Endothelial cell of umbilical vein (primary cell): ENCODE measurements at regions not wholly inside any gene's neighbourhood (a gene's known extent, or its start where the extent isn't known, plus 50 kb on each side); places are given as distances from the start of the nearest gene placed in this dataset.

Experiments
- BruUV-seq: library from RNA; stranded (reverse); fragments of 400-500 nt; replicated peaks from 2 replicates; lab custom pipeline; 2021; lab: Mats Ljungman, UMichigan
- CTCF ChIA-PET: fragments of 300-600, 350-600 bp; sonication (Branson Sonifier 250); formaldehyde crosslinking; loops from one replicate; lab custom pipeline; 2021; ENCODE audit warnings: antibody characterized with exemption, inconsistent platforms; lab: Charles Lee
- POLR2A ChIA-PET: fragments of 300-600, 350-600 bp; sonication (Branson Sonifier 250); formaldehyde crosslinking; loops from one replicate; lab custom pipeline; 2021; ENCODE audit warnings: antibody characterized with exemption, inconsistent platforms; lab: Charles Lee
- DNase-seq: peaks from one replicate; pipeline ENCODE4 v3.0.0-alpha.2; 2011; ENCODE audit warnings: low read depth, low spot score
- FAIRE-seq: peaks from 2 replicates; lab custom pipeline; 2011; peaks lifted over from hg19 to GRCh38; lab: Jason Lieb, UNC
- H2AFZ ChIP-seq: 2 replicates; pipeline ENCODE4 v1.6.0; 2012; ENCODE audit warnings: low read depth, low read length, control low read depth, inconsistent platforms
- H3K27ac ChIP-seq: 2 replicates; pipeline ENCODE4 v1.5.1; 2011; ENCODE audit warnings: low read depth, mild to moderate bottlenecking, control low read depth, low read length, moderate library complexity; ENCODE audit not compliant: insufficient read depth
- H3K27me3 ChIP-seq, 2 experiments: 2 replicates each; pipeline versions ENCODE4 v1.6.0 to v1.6.1; 2011; ENCODE audit warnings: low read length in 2 of 2, mixed read lengths in 1 of 2; ENCODE audit not compliant: control insufficient read depth in 2 of 2, insufficient read depth in 2 of 2
- H3K36me3 ChIP-seq, 2 experiments: 2 replicates in 1 of 2; 3 replicates in 1 of 2; pipeline ENCODE4 v1.5.1; 2011; ENCODE audit warnings: low read length in 2 of 2, mild to moderate bottlenecking in 1 of 2, moderate library complexity in 1 of 2; ENCODE audit not compliant: control insufficient read depth in 2 of 2, insufficient read depth in 2 of 2; ENCODE audit errors: extremely low read depth in 1 of 2
- H3K4me1 ChIP-seq: 3 replicates; pipeline ENCODE4 v1.5.1; 2011; ENCODE audit warnings: mild to moderate bottlenecking, low read length; ENCODE audit not compliant: control insufficient read depth, insufficient read depth; ENCODE audit errors: extremely low read depth
- H3K4me2 ChIP-seq: 2 replicates; pipeline ENCODE4 v1.6.1; 2011; ENCODE audit warnings: low read length, control low read depth, mixed read lengths; ENCODE audit not compliant: insufficient read depth
- H3K4me3 ChIP-seq, 3 experiments: fragments of 200-600 bp in 1 of 3; sonication (generic), shearing (Covaris generic) in 1 of 3; replicated peaks in 1 of 3; 2 replicates each; pipeline ENCODE4 v1.5.1; 2011 to 2016; ENCODE audit warnings: control low read depth in 3 of 3, low read length in 3 of 3, mild to moderate bottlenecking in 2 of 3, inconsistent platforms in 1 of 3, low read depth in 1 of 3, moderate library complexity in 1 of 3; ENCODE audit not compliant: insufficient read depth in 1 of 3
- H3K79me2 ChIP-seq: 2 replicates; pipeline ENCODE4 v1.6.0; 2012; ENCODE audit warnings: low read length, inconsistent platforms; ENCODE audit not compliant: control insufficient read depth, insufficient read depth
- H3K9ac ChIP-seq: replicated peaks from 2 replicates; pipeline ENCODE3; 2011; ENCODE audit warnings: low read length, control low read depth; ENCODE audit not compliant: insufficient read depth; ENCODE audit errors: extremely low read depth
- H3K9me1 ChIP-seq: replicated peaks from 3 replicates; pipeline ENCODE4 v1.6.0; 2011; ENCODE audit warnings: mild to moderate bottlenecking, low read length; ENCODE audit not compliant: control insufficient read depth, insufficient read depth; ENCODE audit errors: extremely low read depth
- H3K9me3 ChIP-seq: replicated peaks from 2 replicates; pipeline ENCODE4 v1.5.1; 2012; ENCODE audit warnings: low read length, inconsistent platforms; ENCODE audit not compliant: control insufficient read depth, insufficient read depth
- H4K20me1 ChIP-seq: replicated peaks from 2 replicates; pipeline ENCODE3; 2011; ENCODE audit warnings: mild to moderate bottlenecking, low read length; ENCODE audit not compliant: control insufficient read depth, insufficient read depth; ENCODE audit errors: extremely low read depth
- CTCF ChIP-seq, 2 donors: IDR thresholded peaks; 1 replicate in 1 of 2; 2 replicates in 1 of 2; pipeline ENCODE4 v1.5.1; 2011; ENCODE audit warnings: low read length in 2 of 2, mild to moderate bottlenecking in 2 of 2, moderate library complexity in 2 of 2, control low read depth in 1 of 2, inconsistent platforms in 1 of 2, low read depth in 1 of 2; ENCODE audit not compliant: insufficient read depth in 1 of 2; ENCODE audit errors: extremely low read depth in 1 of 2
- EZH2 ChIP-seq: IDR thresholded peaks from 2 replicates; pipeline ENCODE4 v1.6.1; 2012; ENCODE audit warnings: borderline replicate concordance, low read depth, mild to moderate bottlenecking, moderate library complexity, low read length, inconsistent platforms; ENCODE audit not compliant: severe bottlenecking
- FOS ChIP-seq: IDR thresholded peaks from 2 replicates; pipeline ENCODE4 v1.6.1; 2011; ENCODE audit warnings: mild to moderate bottlenecking, low read length, moderate library complexity, borderline replicate concordance; ENCODE audit not compliant: insufficient read depth
- GATA2 ChIP-seq: IDR thresholded peaks from 2 replicates; pipeline ENCODE4 v1.7.0; 2011; ENCODE audit warnings: low read depth, mild to moderate bottlenecking, moderate library complexity, mixed read lengths, low read length; ENCODE audit not compliant: insufficient read length, insufficient read depth
- JUN ChIP-seq: IDR thresholded peaks from 2 replicates; pipeline ENCODE4 v1.6.1; 2011; ENCODE audit warnings: borderline replicate concordance, low read depth; ENCODE audit not compliant: insufficient read length, insufficient read depth
- MAX ChIP-seq: IDR thresholded peaks from 2 replicates; pipeline ENCODE4 v1.6.1; 2011; ENCODE audit not compliant: insufficient read depth, insufficient read length
- POLR2A ChIP-seq: IDR thresholded peaks from 2 replicates; pipeline ENCODE4 v1.6.1; 2012; ENCODE audit warnings: low read depth, mild to moderate bottlenecking, control low read depth, low read length
- POLR2AphosphoS5 ChIP-seq: IDR thresholded peaks from 2 replicates; pipeline ENCODE4 v1.6.1; 2012; ENCODE audit warnings: low read depth, mild to moderate bottlenecking, control low read depth, low read length, moderate library complexity; ENCODE audit not compliant: insufficient read depth
- dilution Hi-C: fragments of 300-500 bp; cut with MboI; formaldehyde crosslinking; loops from one replicate; pipeline ENCODE4 v1.15.0; 2019; ENCODE audit warnings: low sequenced_read_pairs; ENCODE audit not compliant: extremely low pct_ligation_motif_present
- intact Hi-C: fragments of 100-400 bp; cut with micrococcal nuclease; formaldehyde crosslinking; loops from one replicate; pipeline ENCODE4 v1.10.0; 2022

GRCh38 chr6:14520536-14520935 lies 403.0 kb downstream of the CD83 start:
- Histone ChIP-seq H3K4me1 (no peaks in the 10 kb centered on the region), H3K79me2 (no peaks in the 10 kb centered on the region), H3K36me3 (no peaks in the 10 kb centered on the region), H3K4me3 (no peak overlapping the region), H4K20me1 (no peaks in the 10 kb centered on the region), H3K27me3 (no peaks in the 10 kb centered on the region), H2AFZ (no peak overlapping the region), H3K9ac (no peak overlapping the region), H3K9me1 (no peaks in the 10 kb centered on the region), H3K4me2 (no peak overlapping the region), H3K9me3 (peaks cover 10% of the 10 kb centered on the region), H3K27ac (no peak overlapping the region)
- no TSS peak for BruUV-seq
- FAIRE-seq (no peak), DNase-seq (no peak)
- CTCF ChIA-PET = no interaction called here
- TF ChIP-seq EZH2 (no peak), MAX (no peak), POLR2AphosphoS5 (no peak), JUN (no peak), FOS (no peak), CTCF (IDR thresholded peaks at IDR 0.05; ENCODE audit: extremely low read depth in 1 of 2, insufficient read depth in 1 of 2, low read depth in 1 of 2, low read length in 2 of 2) (no peak), GATA2 (no peak), POLR2A (no peak)
- intact Hi-C loops (no loop called here), dilution Hi-C loops (no loop called here)
- POLR2A ChIA-PET = no interaction called here
